ENCODE measurements at regions not wholly inside any gene's neighbourhood (a gene's known extent, or its start where the extent isn't known, plus 50 kb on each side); places are given as distances from the start of the nearest gene placed in this dataset.

- TF ChIP-seq EZH2 (IDR thresholded peaks at IDR 0.05; ENCODE audit: borderline replicate concordance, low read depth, low read length, severe bottlenecking) (no peak), CTCF (IDR thresholded peaks at IDR 0.05; ENCODE audit: borderline replicate concordance, extremely low read depth, low read length, poor library complexity, severe bottlenecking) (no peak)
These were observed 125.5 kb upstream of the SPRED2 start for GRCh38 chr2:65557616-65558573.
